Brain microvascular endothelial cell (primary cell): ENCODE measurements at regions not wholly inside any gene's neighbourhood (a gene's known extent, or its start where the extent isn't known, plus 50 kb on each side); places are given as distances from the start of the nearest gene placed in this dataset.

ENCODE experiments used
- DNase-seq: peaks from one replicate; pipeline ENCODE4 v3.0.0-alpha.2; 2020
- H3K27ac ChIP-seq: fragments of 250-450 bp; sonication (Bioruptor Pico); 2 replicates; pipeline ENCODE4 v1.5.1; 2020; ENCODE audit warnings: mild to moderate bottlenecking, moderate library complexity
- H3K27me3 ChIP-seq: fragments of 250-450 bp; sonication (Bioruptor Pico); replicated peaks from 2 replicates; pipeline ENCODE4 v1.5.1; 2020; ENCODE audit warnings: mild to moderate bottlenecking
- H3K36me3 ChIP-seq: fragments of 250-450 bp; sonication (Bioruptor Pico); replicated peaks from 2 replicates; pipeline ENCODE4 v1.5.1; 2020; ENCODE audit warnings: mild to moderate bottlenecking
- H3K4me3 ChIP-seq: 2 replicates; pipeline ENCODE4 v1.5.1; 2011; ENCODE audit warnings: low read depth, mild to moderate bottlenecking, control low read depth, low read length, moderate library complexity
- CTCF ChIP-seq: IDR thresholded peaks from 2 replicates; pipeline ENCODE4 v1.5.1; 2011; ENCODE audit warnings: low read depth, mild to moderate bottlenecking, moderate library complexity, low read length, control low read depth, inconsistent platforms; ENCODE audit errors: missing control alignments
- in situ Hi-C: cut with HindIII; loops from 2 replicates; pipeline ENCODE4 v1.10.0; 2017; ENCODE audit warnings: low sequenced_read_pairs, low pct_ligation_motif_present

DNA sequence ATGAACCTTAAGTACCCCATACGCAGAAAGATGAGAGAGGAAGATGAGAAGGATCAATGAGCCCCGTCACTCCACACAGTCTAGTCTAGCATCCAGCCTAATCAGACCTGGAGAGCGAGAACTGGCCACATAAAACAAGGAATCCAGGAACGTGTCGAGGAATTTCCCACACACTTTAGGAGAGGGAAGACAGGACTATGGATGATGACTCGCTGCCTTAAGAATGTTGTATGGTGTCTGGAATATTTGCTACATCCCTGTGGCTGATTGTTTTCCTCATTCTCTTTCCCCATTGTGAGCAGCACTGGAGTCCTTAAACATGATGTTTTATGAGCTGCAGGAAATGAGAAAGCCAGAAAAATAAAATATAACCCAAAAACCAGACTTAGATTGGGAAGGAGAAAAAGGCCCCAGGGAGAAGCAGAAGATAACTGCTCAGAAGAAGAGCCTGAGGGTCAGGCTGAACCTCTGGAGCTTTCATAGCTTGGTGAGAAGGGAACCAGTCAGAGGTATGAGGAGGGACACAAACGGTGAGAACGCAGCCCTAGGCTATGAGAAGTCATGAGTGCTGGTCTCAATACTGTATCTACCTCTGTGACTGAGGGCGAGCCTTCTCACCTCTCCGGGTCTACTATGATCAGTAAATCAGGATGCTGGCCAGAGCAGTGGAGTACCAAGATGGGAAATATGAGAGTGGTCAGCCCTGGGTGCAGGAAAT lies 139.5 kb upstream of the NOCT start:
- no peak for TF ChIP-seq CTCF

DNA sequence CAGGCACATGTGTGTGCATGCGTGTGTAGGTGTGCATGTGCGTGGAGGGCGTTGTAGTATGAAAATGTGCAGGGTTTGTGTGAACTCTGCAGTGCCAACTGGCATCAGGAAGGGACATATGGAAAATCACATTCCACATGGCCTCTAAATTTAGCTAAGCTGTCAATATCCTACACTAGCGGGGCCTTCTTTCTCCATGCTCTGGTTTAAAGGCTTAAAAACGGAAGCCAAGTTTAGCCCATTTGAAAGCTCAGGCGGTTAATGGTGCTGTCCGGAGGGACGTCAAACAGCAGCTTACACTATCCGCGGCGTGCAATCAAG lies 144.1 kb upstream of the NOCT start:
- H3K36me3 ChIP-seq = no peaks in the 10 kb centered on the region
- H3K27me3 ChIP-seq = no peaks in the 10 kb centered on the region
- no peak overlapping the region for H3K4me3 ChIP-seq
- DNase-seq = no peak
- H3K27ac ChIP-seq = no peak overlapping the region
- in situ Hi-C loops = no loop called here
- TF ChIP-seq CTCF = no peak

More for the DNA sequence above, 139.5 kb upstream of the NOCT start:
- H3K36me3 ChIP-seq = no peaks in the 10 kb centered on the region
- H3K27ac ChIP-seq = peak overlapping the region; percentile 17
- peak; percentile 77 for DNase-seq
- in situ Hi-C loops = no loop called here
- H3K27me3 ChIP-seq = no peaks in the 10 kb centered on the region
- no peak overlapping the region for H3K4me3 ChIP-seq

DNA sequence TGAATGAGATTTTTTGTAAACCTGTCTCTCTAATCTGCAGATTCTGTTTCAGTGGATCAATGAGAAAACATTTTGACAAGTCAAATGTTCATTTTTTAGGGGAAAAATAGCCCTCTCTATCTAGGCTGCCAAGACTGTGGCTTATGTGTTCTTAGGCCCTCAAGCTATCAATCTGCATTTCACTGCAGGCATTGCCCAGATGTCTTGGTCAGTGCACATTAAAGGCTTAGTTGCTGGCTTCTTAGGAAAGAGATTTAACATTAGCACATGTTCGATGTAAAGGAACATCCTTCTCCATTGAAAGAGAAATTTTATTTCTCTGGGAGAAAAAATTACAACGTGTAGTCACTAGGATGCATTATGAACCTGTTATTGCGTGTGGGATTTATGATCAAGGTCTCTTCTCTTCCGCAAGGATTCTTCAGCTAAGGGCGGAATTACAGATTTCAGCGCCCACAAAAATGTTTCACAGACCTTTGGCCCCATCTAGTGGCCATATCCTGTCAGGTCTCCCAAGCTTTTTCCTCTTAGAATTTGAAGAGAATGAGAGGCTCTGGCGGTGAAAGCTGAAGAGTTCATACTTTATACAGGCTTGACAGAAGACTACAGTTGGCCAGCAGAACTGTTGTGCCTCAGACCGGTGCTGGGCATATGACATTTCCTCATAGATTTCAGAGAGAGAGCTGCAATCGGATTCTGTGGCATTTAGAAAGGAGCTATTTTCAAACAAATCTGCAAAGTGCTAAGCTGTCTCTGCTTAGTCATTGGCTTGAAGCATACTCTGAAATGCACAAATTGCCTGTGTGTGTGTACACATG lies 144.6 kb upstream of the NOCT start:
- peak; percentile 74 for DNase-seq
- Histone ChIP-seq H3K4me3 (no peak overlapping the region), H3K27me3 (no peaks in the 10 kb centered on the region), H3K36me3 (no peaks in the 10 kb centered on the region), H3K27ac (no peak overlapping the region)
- in situ Hi-C loops = no loop called here
- TF ChIP-seq CTCF = peak; percentile 84

DNA sequence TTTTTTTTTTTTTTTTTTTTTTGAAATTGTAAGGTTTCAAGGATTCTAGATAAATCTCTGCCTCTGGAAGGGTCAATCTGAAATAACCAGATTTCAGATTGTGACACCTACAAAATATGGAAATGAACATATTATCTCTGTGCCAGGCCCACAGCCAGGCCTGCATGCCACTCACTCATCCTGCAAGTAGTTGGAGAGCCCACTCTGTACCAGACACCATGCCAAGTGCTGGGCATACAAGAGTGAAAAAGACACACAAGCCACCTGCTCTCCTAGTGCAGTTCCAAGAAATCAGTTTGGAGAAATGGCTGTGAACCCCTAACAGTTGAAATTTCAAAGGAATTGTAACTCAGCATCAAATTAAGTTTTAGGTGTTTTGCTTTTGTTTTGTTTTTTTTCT lies 145.9 kb upstream of the NOCT start:
- H3K36me3 ChIP-seq = no peaks in the 10 kb centered on the region
- no peak overlapping the region for H3K4me3 ChIP-seq
- no peaks in the 10 kb centered on the region for H3K27me3 ChIP-seq
- no peak overlapping the region for H3K27ac ChIP-seq
- in situ Hi-C loops = no loop called here
- no peak for TF ChIP-seq CTCF
- DNase-seq = no peak

DNA sequence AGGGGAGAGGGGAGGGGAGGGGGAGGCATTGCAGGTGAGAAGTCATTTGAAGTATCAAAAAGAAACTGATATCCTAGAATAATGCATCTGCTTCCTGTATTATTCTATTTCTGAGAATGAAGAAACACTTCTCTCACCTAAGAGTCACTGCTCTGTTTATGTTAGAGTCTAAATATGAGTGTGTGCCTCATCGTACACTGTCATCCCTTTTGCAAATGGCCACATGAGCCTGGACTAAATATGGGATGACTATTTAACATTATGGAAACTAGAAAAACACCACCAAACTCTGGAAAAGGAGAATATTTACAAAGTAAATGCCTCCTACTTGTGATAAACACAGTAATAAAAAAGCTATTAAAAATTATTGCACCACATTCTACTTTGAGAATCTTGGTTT lies 146.4 kb upstream of the NOCT start:
- DNase-seq = no peak
- Histone ChIP-seq H3K4me3 (no peak overlapping the region), H3K27ac (no peak overlapping the region), H3K36me3 (no peaks in the 10 kb centered on the region), H3K27me3 (no peaks in the 10 kb centered on the region)
- in situ Hi-C loops = no loop called here
- no peak for TF ChIP-seq CTCF
